Activated CD4-positive, alpha-beta memory T cell treated with anti-CD3 and anti-CD28 coated beads, Interleukin-2, amount 10 ng/mL, durations not matched to agents 7 days and 5 days (primary cell): ENCODE measurements at regions not wholly inside any gene's neighbourhood (a gene's known extent, or its start where the extent isn't known, plus 50 kb on each side); places are given as distances from the start of the nearest gene placed in this dataset.
"Not testable (repeated sequence)": the region's sequence is repeated elsewhere in the genome, so short reads cannot be mapped to it uniquely, and the experiment has no call there.

ENCODE experiments used
- CTCF ChIA-PET: fragments of 350-600 bp; sonication (Branson Sonifier 250); formaldehyde crosslinking; loops from one replicate; lab custom pipeline; 2021; ENCODE audit warnings: antibody characterized with exemption, inconsistent platforms; lab: Charles Lee
- POLR2A ChIA-PET: fragments of 350-600 bp; sonication (Branson Sonifier 250); formaldehyde crosslinking; loops from one replicate; lab custom pipeline; 2021; ENCODE audit warnings: antibody characterized with exemption; lab: Charles Lee
- DNase-seq: peaks from one replicate; pipeline ENCODE4 v3.0.0-alpha.2; 2020
- H3K27ac Mint-ChIP-seq: one replicate; pipeline ENCODE4 v1.8.0; 2021; ENCODE audit warnings: mild to moderate bottlenecking, mixed read lengths
- H3K27me3 Mint-ChIP-seq: one replicate; pipeline ENCODE4 v1.8.0; 2021; ENCODE audit warnings: mixed read lengths
- H3K36me3 Mint-ChIP-seq: one replicate; pipeline ENCODE4 v1.8.0; 2021; ENCODE audit warnings: low read depth, mixed read lengths
- H3K4me1 Mint-ChIP-seq: one replicate; pipeline ENCODE4 v1.8.0; 2021; ENCODE audit warnings: mixed read lengths
- H3K4me3 Mint-ChIP-seq: one replicate; pipeline ENCODE4 v1.8.0; 2021; ENCODE audit warnings: mild to moderate bottlenecking, mixed read lengths
- H3K9me3 Mint-ChIP-seq: one replicate; pipeline ENCODE4 v1.8.0; 2021; ENCODE audit warnings: mixed read lengths

GRCh38 chr15:62279041-62279440 is 114.0 kb upstream of the C2CD4B start:
- H3K4me1 Mint-ChIP-seq: no peaks in the 10 kb centered on the region
- ChIA-PET CTCF (interaction anchor here (1.1 kb wide), 1 partner anchor 25 kb away, joined by 3 read pairs; no protein-coding TSS in a partner anchor), POLR2A (no interaction called here)
- H3K27me3 Mint-ChIP-seq: peaks cover 25% of the 10 kb centered on the region
- no peak overlapping the region for H3K4me3 Mint-ChIP-seq
- no peaks in the 10 kb centered on the region for H3K36me3 Mint-ChIP-seq
- H3K27ac Mint-ChIP-seq: no peak overlapping the region
- DNase-seq: no peak
- H3K9me3 Mint-ChIP-seq: no peaks in the 10 kb centered on the region

- ChIA-PET CTCF (no interaction called here), POLR2A (no interaction called here)
- no peak overlapping the region for H3K4me3 Mint-ChIP-seq
- H3K27ac Mint-ChIP-seq: no peak overlapping the region
- no peaks in the 10 kb centered on the region for H3K9me3 Mint-ChIP-seq
- no peak for DNase-seq
- H3K27me3 Mint-ChIP-seq: peaks cover 29% of the 10 kb centered on the region
- no peaks in the 10 kb centered on the region for H3K4me1 Mint-ChIP-seq
- no peaks in the 10 kb centered on the region for H3K36me3 Mint-ChIP-seq
These were observed 115.5 kb upstream of the C2CD4B start for GRCh38 chr15:62280625-62281024.

GRCh38 chr15:62281801-62282200 is 116.7 kb upstream of the C2CD4B start:
- peaks cover 30% of the 10 kb centered on the region for H3K27me3 Mint-ChIP-seq
- H3K27ac Mint-ChIP-seq, H3K36me3 Mint-ChIP-seq, H3K9me3 Mint-ChIP-seq, H3K4me1 Mint-ChIP-seq, POLR2A ChIA-PET, H3K4me3 Mint-ChIP-seq, CTCF ChIA-PET, DNase-seq: not testable (repeated sequence)

- H3K36me3 Mint-ChIP-seq: no peaks in the 10 kb centered on the region
- ChIA-PET POLR2A (no interaction called here), CTCF (interaction anchor here (0.8 kb wide), 1 partner anchor 33 kb away, joined by 3 read pairs; no protein-coding TSS in a partner anchor)
- no peak overlapping the region for H3K27ac Mint-ChIP-seq
- no peaks in the 10 kb centered on the region for H3K4me1 Mint-ChIP-seq
- no peak overlapping the region for H3K4me3 Mint-ChIP-seq
- peaks cover 43% of the 10 kb centered on the region for H3K27me3 Mint-ChIP-seq
- DNase-seq: no peak
- H3K9me3 Mint-ChIP-seq: no peaks in the 10 kb centered on the region
These were observed 122.2 kb upstream of the C2CD4B start for GRCh38 chr15:62287066-62287857.

- no peaks in the 10 kb centered on the region for H3K9me3 Mint-ChIP-seq
- DNase-seq: no peak
- ChIA-PET POLR2A (no interaction called here), CTCF (no interaction called here)
- H3K36me3 Mint-ChIP-seq: no peaks in the 10 kb centered on the region
- H3K4me1 Mint-ChIP-seq: no peaks in the 10 kb centered on the region
- no peak overlapping the region for H3K27ac Mint-ChIP-seq
- peaks cover 53% of the 10 kb centered on the region for H3K27me3 Mint-ChIP-seq
- H3K4me3 Mint-ChIP-seq: no peak overlapping the region
These were observed 123.4 kb upstream of the C2CD4B start for GRCh38 chr15:62288361-62289017.

- Mint-ChIP-seq H3K4me1 (no peaks in the 10 kb centered on the region), H3K36me3 (no peaks in the 10 kb centered on the region), H3K9me3 (no peaks in the 10 kb centered on the region), H3K27ac (no peak overlapping the region), H3K4me3 (no peak overlapping the region), H3K27me3 (peaks cover 56% of the 10 kb centered on the region)
- ChIA-PET POLR2A (no interaction called here), CTCF (interaction anchor here (0.7 to 1.3 kb wide), 2 partner anchors 15 to 38 kb away, joined by 3 read pairs; no protein-coding TSS in a partner anchor)
- DNase-seq: no peak
These were observed 126.2 kb upstream of the C2CD4B start for GRCh38 chr15:62291262-62291661.

GRCh38 chr15:62296756-62297507 is 131.8 kb upstream of the C2CD4B start:
- H3K4me3 Mint-ChIP-seq: no peak overlapping the region
- peaks cover 25% of the 10 kb centered on the region for H3K27me3 Mint-ChIP-seq
- H3K9me3 Mint-ChIP-seq: no peaks in the 10 kb centered on the region
- no peak for DNase-seq
- H3K36me3 Mint-ChIP-seq: no peaks in the 10 kb centered on the region
- no peaks in the 10 kb centered on the region for H3K4me1 Mint-ChIP-seq
- no peak overlapping the region for H3K27ac Mint-ChIP-seq
- ChIA-PET CTCF (no interaction called here), POLR2A (no interaction called here)

GRCh38 chr15:62297522-62297921 is 132.4 kb upstream of the C2CD4B start:
- H3K27me3 Mint-ChIP-seq: peaks cover 21% of the 10 kb centered on the region
- no peaks in the 10 kb centered on the region for H3K4me1 Mint-ChIP-seq
- DNase-seq: no peak
- no peaks in the 10 kb centered on the region for H3K36me3 Mint-ChIP-seq
- ChIA-PET POLR2A (no interaction called here), CTCF (no interaction called here)
- no peak overlapping the region for H3K4me3 Mint-ChIP-seq
- no peak overlapping the region for H3K27ac Mint-ChIP-seq
- no peaks in the 10 kb centered on the region for H3K9me3 Mint-ChIP-seq

- Mint-ChIP-seq H3K27me3 (peaks cover 18% of the 10 kb centered on the region), H3K4me1 (no peaks in the 10 kb centered on the region), H3K27ac (no peak overlapping the region), H3K36me3 (no peaks in the 10 kb centered on the region), H3K9me3 (no peaks in the 10 kb centered on the region), H3K4me3 (no peak overlapping the region)
- POLR2A ChIA-PET: no interaction called here
- CTCF ChIA-PET: no interaction called here
- DNase-seq: no peak
These were observed 132.8 kb upstream of the C2CD4B start for GRCh38 chr15:62297933-62298332.

- Mint-ChIP-seq H3K4me3 (no peak overlapping the region), H3K36me3 (no peaks in the 10 kb centered on the region), H3K27me3 (peaks cover 14% of the 10 kb centered on the region), H3K4me1 (no peaks in the 10 kb centered on the region), H3K27ac (no peak overlapping the region), H3K9me3 (no peaks in the 10 kb centered on the region)
- no peak for DNase-seq
- POLR2A ChIA-PET: no interaction called here
- CTCF ChIA-PET: no interaction called here
These were observed 133.7 kb upstream of the C2CD4B start for GRCh38 chr15:62298811-62299210.

- no peak for DNase-seq
- Mint-ChIP-seq H3K27ac (no peak overlapping the region), H3K9me3 (no peaks in the 10 kb centered on the region), H3K4me1 (no peaks in the 10 kb centered on the region), H3K36me3 (no peaks in the 10 kb centered on the region), H3K27me3 (peaks cover 13% of the 10 kb centered on the region), H3K4me3 (no peak overlapping the region)
- ChIA-PET CTCF (no interaction called here), POLR2A (no interaction called here)
These were observed 134.5 kb upstream of the C2CD4B start for GRCh38 chr15:62299541-62299940.

- no peaks in the 10 kb centered on the region for H3K9me3 Mint-ChIP-seq
These were observed 137.0 kb upstream of the C2CD4B start for GRCh38 chr15:62301993-62302675.

More at GRCh38 chr15:62301993-62302675, 137.0 kb upstream of the C2CD4B start:
- H3K4me1 Mint-ChIP-seq: peaks cover 7% of the 10 kb centered on the region
- ChIA-PET CTCF (no interaction called here), POLR2A (no interaction called here)
- H3K27me3 Mint-ChIP-seq: peaks cover 11% of the 10 kb centered on the region
- H3K27ac Mint-ChIP-seq: no peak overlapping the region
- H3K4me3 Mint-ChIP-seq: no peak overlapping the region
- no peaks in the 10 kb centered on the region for H3K36me3 Mint-ChIP-seq
- no peak for DNase-seq
